Glutamatergic neuron (in vitro differentiated cells): ENCODE measurements at regions not wholly inside any gene's neighbourhood (a gene's known extent, or its start where the extent isn't known, plus 50 kb on each side); places are given as distances from the start of the nearest gene placed in this dataset.

Source experiments
- DNase-seq: peaks from one replicate; pipeline ENCODE4 v3.0.0; 2022
- H3K27ac Mint-ChIP-seq: one replicate; pipeline ENCODE4 v1.8.0; 2020; ENCODE audit warnings: mild to moderate bottlenecking, mixed read lengths, inconsistent platforms; ENCODE audit not compliant: unreplicated experiment
- H3K27me3 Mint-ChIP-seq: one replicate; pipeline ENCODE4 v1.8.0; 2020; ENCODE audit warnings: mild to moderate bottlenecking, moderate library complexity, mixed read lengths, inconsistent platforms; ENCODE audit not compliant: unreplicated experiment
- H3K36me3 Mint-ChIP-seq: one replicate; pipeline ENCODE4 v1.8.0; 2020; ENCODE audit warnings: mild to moderate bottlenecking, mixed read lengths, inconsistent platforms; ENCODE audit not compliant: unreplicated experiment
- H3K4me1 Mint-ChIP-seq: one replicate; pipeline ENCODE4 v1.8.0; 2020; ENCODE audit warnings: mild to moderate bottlenecking, low read depth, mixed read lengths, inconsistent platforms; ENCODE audit not compliant: unreplicated experiment
- H3K4me3 Mint-ChIP-seq: one replicate; pipeline ENCODE4 v1.8.0; 2020; ENCODE audit warnings: mild to moderate bottlenecking, mixed read lengths, inconsistent platforms; ENCODE audit not compliant: unreplicated experiment
- H3K9me3 Mint-ChIP-seq: one replicate; pipeline ENCODE4 v1.8.0; 2020; ENCODE audit warnings: mild to moderate bottlenecking, moderate library complexity, mixed read lengths, inconsistent platforms; ENCODE audit not compliant: unreplicated experiment
- TF ChIP-seq, protein P1 (sequence below): fragments of 200-600 bp; sonication (generic); IDR thresholded peaks from one replicate; pipeline ENCODE4 v1.5.0; 2021; ENCODE audit not compliant: partially characterized antibody, unreplicated experiment

DNA sequence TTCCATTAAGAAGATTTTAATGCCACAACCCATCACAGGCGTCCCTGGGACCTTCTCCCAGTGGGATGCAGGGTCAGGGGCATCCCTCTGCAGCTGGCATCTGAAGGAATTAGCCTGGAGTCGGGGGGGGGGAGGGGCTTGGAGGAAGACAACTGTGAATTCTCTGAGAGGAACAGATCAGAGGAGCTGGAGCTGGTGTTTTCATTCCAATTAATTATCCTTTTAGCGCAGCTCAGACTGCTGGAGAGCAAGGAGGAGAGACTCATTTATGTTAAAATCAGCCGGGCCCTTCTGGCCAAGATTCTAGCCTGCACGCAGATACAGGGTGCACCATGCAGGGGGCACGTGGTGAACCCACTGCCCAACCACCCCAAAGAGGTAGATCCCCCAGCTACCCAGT, 116.2 kb downstream of the CHST1 start:
- Mint-ChIP-seq H3K4me3 (no peak overlapping the region), H3K36me3 (no peaks in the 10 kb centered on the region), H3K9me3 (peaks cover 10% of the 10 kb centered on the region), H3K4me1 (peaks cover 16% of the 10 kb centered on the region), H3K27me3 (peaks cover 9% of the 10 kb centered on the region), H3K27ac (no peak overlapping the region)
- TF ChIP-seq, protein P1, sequence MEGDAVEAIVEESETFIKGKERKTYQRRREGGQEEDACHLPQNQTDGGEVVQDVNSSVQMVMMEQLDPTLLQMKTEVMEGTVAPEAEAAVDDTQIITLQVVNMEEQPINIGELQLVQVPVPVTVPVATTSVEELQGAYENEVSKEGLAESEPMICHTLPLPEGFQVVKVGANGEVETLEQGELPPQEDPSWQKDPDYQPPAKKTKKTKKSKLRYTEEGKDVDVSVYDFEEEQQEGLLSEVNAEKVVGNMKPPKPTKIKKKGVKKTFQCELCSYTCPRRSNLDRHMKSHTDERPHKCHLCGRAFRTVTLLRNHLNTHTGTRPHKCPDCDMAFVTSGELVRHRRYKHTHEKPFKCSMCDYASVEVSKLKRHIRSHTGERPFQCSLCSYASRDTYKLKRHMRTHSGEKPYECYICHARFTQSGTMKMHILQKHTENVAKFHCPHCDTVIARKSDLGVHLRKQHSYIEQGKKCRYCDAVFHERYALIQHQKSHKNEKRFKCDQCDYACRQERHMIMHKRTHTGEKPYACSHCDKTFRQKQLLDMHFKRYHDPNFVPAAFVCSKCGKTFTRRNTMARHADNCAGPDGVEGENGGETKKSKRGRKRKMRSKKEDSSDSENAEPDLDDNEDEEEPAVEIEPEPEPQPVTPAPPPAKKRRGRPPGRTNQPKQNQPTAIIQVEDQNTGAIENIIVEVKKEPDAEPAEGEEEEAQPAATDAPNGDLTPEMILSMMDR = no peak
- no peak for DNase-seq

DNA sequence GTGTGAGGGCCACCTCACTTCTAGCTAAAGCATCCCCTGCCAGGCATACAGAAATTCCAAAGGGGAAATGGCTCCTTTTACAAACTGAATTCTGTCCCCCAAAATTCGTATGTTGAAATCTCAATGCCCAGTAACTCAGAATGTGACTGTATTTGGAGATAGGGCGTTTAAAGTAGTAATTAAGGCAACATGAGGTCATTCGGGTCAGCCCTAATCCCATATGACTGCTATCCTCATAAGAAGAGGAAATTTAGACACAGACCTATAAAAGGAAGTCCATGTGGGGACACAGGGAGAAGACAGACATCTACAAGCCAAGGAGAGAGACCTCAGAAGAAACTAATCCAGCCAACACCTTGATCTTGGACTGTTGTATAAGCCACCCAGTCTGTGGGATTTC, 119.1 kb downstream of the CHST1 start:
- Mint-ChIP-seq H3K27ac (no peak overlapping the region), H3K4me1 (peaks cover 3% of the 10 kb centered on the region), H3K27me3 (peaks cover 4% of the 10 kb centered on the region), H3K36me3 (no peaks in the 10 kb centered on the region), H3K4me3 (no peak overlapping the region), H3K9me3 (peaks cover 4% of the 10 kb centered on the region)
- TF ChIP-seq, protein P1 = no peak
- DNase-seq = no peak

DNA sequence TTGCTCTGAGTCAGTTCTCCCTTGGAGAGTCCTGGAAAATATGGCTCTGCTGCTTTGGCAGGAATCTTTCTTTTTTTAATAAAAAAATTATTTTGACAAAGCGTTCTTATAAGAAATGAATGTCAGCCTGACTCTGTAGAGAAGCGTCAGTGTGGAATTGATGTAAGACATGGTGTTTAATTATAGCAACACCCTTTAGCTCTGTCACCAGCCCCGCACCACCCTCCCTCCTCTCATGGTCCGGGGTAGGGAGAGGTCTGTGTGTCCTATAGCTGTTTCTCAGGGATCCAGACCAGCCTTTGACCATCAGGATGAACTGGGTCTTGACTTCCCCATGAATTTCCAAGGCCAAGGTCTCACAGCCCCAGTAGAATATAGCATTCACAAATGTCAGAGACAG, 120.6 kb downstream of the CHST1 start:
- TF ChIP-seq, protein P1 = no peak
- Mint-ChIP-seq H3K27ac (no peak overlapping the region), H3K9me3 (peaks cover 2% of the 10 kb centered on the region), H3K4me1 (peaks cover 2% of the 10 kb centered on the region), H3K4me3 (no peak overlapping the region), H3K36me3 (no peaks in the 10 kb centered on the region), H3K27me3 (peaks cover 8% of the 10 kb centered on the region)
- no peak for DNase-seq

DNA sequence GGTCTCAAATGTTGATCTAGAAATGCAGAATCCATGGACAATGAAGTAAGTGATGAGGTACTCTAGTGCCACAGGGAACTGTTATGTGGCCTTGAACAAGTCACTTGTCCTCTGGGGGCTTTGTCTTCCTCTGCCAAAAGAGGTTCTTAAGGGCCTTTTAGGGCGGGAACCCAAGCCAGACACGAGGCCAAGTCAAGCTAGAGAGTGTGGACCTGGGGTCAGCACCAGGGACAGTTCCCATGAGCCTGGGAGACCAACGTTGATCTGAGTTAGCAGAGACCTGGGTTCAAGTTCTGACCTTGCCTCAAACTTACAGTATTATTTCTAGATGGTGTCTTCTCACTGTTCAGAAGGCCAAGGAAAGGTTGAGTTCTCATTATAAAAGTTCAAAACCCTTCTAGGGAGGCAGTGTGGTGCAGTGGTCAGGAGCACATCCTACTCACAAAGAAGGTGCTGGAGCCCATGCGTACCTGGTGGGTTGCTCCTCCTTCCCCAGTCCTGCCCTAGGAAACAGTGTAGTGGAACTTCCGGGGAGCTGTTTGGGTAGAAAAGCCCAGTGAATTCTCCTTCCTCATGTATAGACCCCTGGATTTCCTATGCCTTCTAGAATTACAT, 121.5 kb downstream of the CHST1 start:
- peaks cover 8% of the 10 kb centered on the region for H3K27me3 Mint-ChIP-seq
- no peak overlapping the region for H3K4me3 Mint-ChIP-seq
- DNase-seq = no peak
- TF ChIP-seq, protein P1 = no peak
- peaks cover 2% of the 10 kb centered on the region for H3K9me3 Mint-ChIP-seq
- H3K4me1 Mint-ChIP-seq = peaks cover 2% of the 10 kb centered on the region
- no peak overlapping the region for H3K27ac Mint-ChIP-seq
- no peaks in the 10 kb centered on the region for H3K36me3 Mint-ChIP-seq

DNA sequence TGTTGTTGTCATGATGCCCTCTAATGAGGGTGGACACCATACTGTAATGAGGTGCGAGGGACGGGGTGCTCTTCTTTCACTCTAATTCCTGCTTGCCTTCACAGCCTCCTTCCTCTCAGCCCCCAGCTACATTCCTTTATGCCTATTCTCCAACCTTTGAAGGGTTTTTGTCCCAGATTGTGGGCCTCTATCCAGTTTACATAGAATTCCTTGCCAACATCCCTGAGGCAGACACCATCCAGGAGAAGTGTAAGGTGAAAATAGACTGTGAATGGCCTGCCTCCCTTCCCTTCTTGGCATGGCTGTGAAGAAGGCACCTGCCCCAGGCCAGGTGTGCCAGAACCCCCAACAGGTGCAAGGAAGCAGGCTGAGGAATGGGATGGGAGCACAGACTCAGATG, 122.3 kb downstream of the CHST1 start:
- no peak for DNase-seq

More for the DNA sequence above, 122.3 kb downstream of the CHST1 start:
- Mint-ChIP-seq H3K9me3 (no peaks in the 10 kb centered on the region), H3K27ac (no peak overlapping the region), H3K27me3 (peaks cover 4% of the 10 kb centered on the region), H3K36me3 (no peaks in the 10 kb centered on the region), H3K4me1 (peaks cover 2% of the 10 kb centered on the region), H3K4me3 (no peak overlapping the region)
- TF ChIP-seq, protein P1 = no peak
